ENCODE measurements at regions not wholly inside any gene's neighbourhood (a gene's known extent, or its start where the extent isn't known, plus 50 kb on each side); places are given as distances from the start of the nearest gene placed in this dataset.

- H3K4me3 ChIP-seq (ENCODE audit: low read depth, low read length) = no peak overlapping the region
- no peak for DNase-seq (ENCODE audit: low read depth)
- TF ChIP-seq MAX (IDR thresholded peaks at IDR 0.05; ENCODE audit: low read depth, low read length) (no peak), CTCF (IDR thresholded peaks at IDR 0.05; ENCODE audit: low read depth, low read length) (no peak), POLR2A (IDR thresholded peaks at IDR 0.05; ENCODE audit: extremely low read depth, insufficient read length) (no peak), MYC (IDR thresholded peaks at IDR 0.05; ENCODE audit: low read depth, low read length) (no peak)
Measured at GRCh38 chr20:5447188-5447587, 130.4 kb upstream of the PROKR2 start.

GRCh38 chr20:5445611-5446010 is 128.9 kb upstream of the PROKR2 start:
- DNase-seq (ENCODE audit: low read depth) = no peak
- no peak overlapping the region for H3K4me3 ChIP-seq (ENCODE audit: low read depth, low read length)
- TF ChIP-seq MAX (IDR thresholded peaks at IDR 0.05; ENCODE audit: low read depth, low read length) = no peak
- TF ChIP-seq POLR2A (IDR thresholded peaks at IDR 0.05; ENCODE audit: extremely low read depth, insufficient read length) = no peak
- TF ChIP-seq MYC (IDR thresholded peaks at IDR 0.05; ENCODE audit: low read depth, low read length) = no peak
- TF ChIP-seq CTCF (IDR thresholded peaks at IDR 0.05; ENCODE audit: low read depth, low read length) = no peak

GRCh38 chr20:5442101-5442500 is 125.3 kb upstream of the PROKR2 start:
- DNase-seq (ENCODE audit: low read depth) = no peak
- TF ChIP-seq CTCF (IDR thresholded peaks at IDR 0.05; ENCODE audit: low read depth, low read length) (no peak), POLR2A (IDR thresholded peaks at IDR 0.05; ENCODE audit: extremely low read depth, insufficient read length) (no peak), MYC (IDR thresholded peaks at IDR 0.05; ENCODE audit: low read depth, low read length) (no peak), MAX (IDR thresholded peaks at IDR 0.05; ENCODE audit: low read depth, low read length) (no peak)
- H3K4me3 ChIP-seq (ENCODE audit: low read depth, low read length) = no peak overlapping the region

GRCh38 chr20:5434116-5434515 is 117.4 kb upstream of the PROKR2 start:
- no peak overlapping the region for H3K4me3 ChIP-seq (ENCODE audit: low read depth, low read length)
- no peak for TF ChIP-seq CTCF (IDR thresholded peaks at IDR 0.05; ENCODE audit: low read depth, low read length)
- TF ChIP-seq MYC (IDR thresholded peaks at IDR 0.05; ENCODE audit: low read depth, low read length) = no peak
- TF ChIP-seq MAX (IDR thresholded peaks at IDR 0.05; ENCODE audit: low read depth, low read length) = no peak
- no peak for TF ChIP-seq POLR2A (IDR thresholded peaks at IDR 0.05; ENCODE audit: extremely low read depth, insufficient read length)
- DNase-seq (ENCODE audit: low read depth) = no peak

GRCh38 chr20:5433352-5433751 is 116.6 kb upstream of the PROKR2 start:
- DNase-seq (ENCODE audit: low read depth) = no peak
- TF ChIP-seq POLR2A (IDR thresholded peaks at IDR 0.05; ENCODE audit: extremely low read depth, insufficient read length) (no peak), MAX (IDR thresholded peaks at IDR 0.05; ENCODE audit: low read depth, low read length) (no peak), MYC (IDR thresholded peaks at IDR 0.05; ENCODE audit: low read depth, low read length) (no peak), CTCF (IDR thresholded peaks at IDR 0.05; ENCODE audit: low read depth, low read length) (no peak)
- no peak overlapping the region for H3K4me3 ChIP-seq (ENCODE audit: low read depth, low read length)

GRCh38 chr20:5432030-5432429 is 115.3 kb upstream of the PROKR2 start:
- H3K4me3 ChIP-seq (ENCODE audit: low read depth, low read length) = no peak overlapping the region
- no peak for DNase-seq (ENCODE audit: low read depth)
- no peak for TF ChIP-seq MAX (IDR thresholded peaks at IDR 0.05; ENCODE audit: low read depth, low read length)
- no peak for TF ChIP-seq MYC (IDR thresholded peaks at IDR 0.05; ENCODE audit: low read depth, low read length)
- no peak for TF ChIP-seq CTCF (IDR thresholded peaks at IDR 0.05; ENCODE audit: low read depth, low read length)
- TF ChIP-seq POLR2A (IDR thresholded peaks at IDR 0.05; ENCODE audit: extremely low read depth, insufficient read length) = no peak

Data from NB4 (cell line).